ENCODE measurements at regions not wholly inside any gene's neighbourhood (a gene's known extent, or its start where the extent isn't known, plus 50 kb on each side); places are given as distances from the start of the nearest gene placed in this dataset.

DNA sequence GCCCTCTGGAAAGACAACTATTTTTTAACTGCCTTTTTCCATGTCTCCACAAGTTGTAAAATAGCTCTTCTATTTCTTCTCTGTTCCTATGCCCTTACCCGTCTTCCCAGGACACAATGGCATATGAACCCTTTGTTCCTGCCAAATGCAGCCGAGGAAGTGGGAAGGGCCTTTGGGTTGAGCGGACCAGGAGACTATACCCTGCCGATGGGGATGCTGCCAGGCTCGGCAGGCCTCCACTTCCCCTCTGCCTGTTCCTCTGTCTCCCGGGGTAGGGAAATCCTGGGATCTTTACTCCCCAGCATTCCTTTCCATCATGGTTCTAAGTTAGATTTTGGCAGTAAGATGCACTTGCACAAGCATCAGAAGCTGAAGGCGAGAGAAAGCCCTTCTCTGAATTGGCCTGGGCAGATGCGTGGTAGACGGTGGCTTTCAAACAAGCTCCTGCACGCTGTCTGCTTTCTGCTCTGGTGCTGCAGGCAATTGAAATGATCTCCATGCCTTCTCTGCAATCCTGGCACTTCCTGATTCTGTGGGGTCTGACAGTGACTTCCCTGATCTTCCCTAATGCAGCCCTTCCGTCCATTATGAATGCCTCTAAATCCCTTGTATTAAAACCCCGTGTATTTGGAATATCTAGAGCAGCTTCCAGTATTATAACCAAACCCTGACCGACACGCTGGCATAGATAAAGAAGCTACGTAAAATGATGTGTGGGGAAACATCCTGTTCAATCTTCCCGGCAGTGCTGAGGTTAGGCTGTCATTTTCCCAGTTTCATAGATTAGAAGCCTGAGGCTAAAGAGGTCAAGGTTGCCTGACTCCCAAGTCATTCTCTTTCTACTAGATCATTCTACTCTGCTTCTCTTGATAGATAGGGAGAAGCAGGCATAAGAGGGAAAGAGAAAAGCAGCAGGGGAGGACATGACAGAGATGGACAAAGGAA is 69.8 kb downstream of the MCFD2 start:
- ATAC-seq (ENCODE audit: low FRiP score) (no peak), DNase-seq (no peak)
- peak overlapping the region in 1 of 2 donors; percentile 49 for H3K27ac ChIP-seq (ENCODE audit: low read depth in 1 of 2, low read length in 2 of 2)
- intact Hi-C loops (cut with DNase I) = loop anchor here in 1 of 2 donors (5.0 kb wide), 1 partner anchor 34 kb away; no protein-coding TSS in a partner anchor
- H3K9me3 ChIP-seq (ENCODE audit: control insufficient read depth, low read length) = no peaks in the 10 kb centered on the region
- H3K27me3 ChIP-seq (ENCODE audit: control insufficient read depth in 1 of 2, insufficient read depth in 2 of 2, low read length in 1 of 2) = no peaks in the 10 kb centered on the region
- WGBS, 2 donors = 38 to 42% methylated on average over 16 of the region's 16 CpGs
- H3K4me3 ChIP-seq (ENCODE audit: low read length in 2 of 2) = no peak overlapping the region
- peaks cover 4 to 21% of the 10 kb centered on the region in 2 donors for H3K4me1 ChIP-seq (ENCODE audit: control insufficient read depth in 1 of 2, insufficient read depth in 2 of 2, low read length in 2 of 2)
- no peaks in the 10 kb centered on the region for H3K36me3 ChIP-seq (ENCODE audit: control insufficient read depth in 1 of 2, insufficient read depth in 2 of 2, low read length in 1 of 2)

DNA sequence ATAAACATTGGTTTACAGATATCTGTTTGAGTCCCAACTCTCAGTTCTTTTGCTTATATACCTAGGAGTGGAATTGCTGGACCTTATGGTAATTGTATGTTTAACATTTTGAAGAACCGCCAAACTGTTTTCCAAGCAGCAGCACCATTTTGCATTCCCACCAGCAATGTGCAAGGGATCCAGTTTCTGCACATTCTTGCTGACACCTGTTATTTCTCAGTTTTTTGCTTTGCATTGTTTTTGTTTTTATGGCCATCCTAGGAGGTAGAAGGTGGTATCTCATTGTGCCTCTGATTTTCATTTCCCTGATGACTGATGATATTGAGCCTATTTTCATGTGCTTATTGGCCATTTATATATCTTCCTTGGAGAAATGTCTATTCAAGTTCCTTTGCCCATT is 71.2 kb downstream of the MCFD2 start:
- Histone ChIP-seq H3K4me1 (ENCODE audit: control insufficient read depth in 1 of 2, insufficient read depth in 2 of 2, low read length in 2 of 2) (peaks cover 4 to 21% of the 10 kb centered on the region in 2 donors), H3K4me3 (ENCODE audit: low read length in 2 of 2) (no peak overlapping the region), H3K27me3 (ENCODE audit: control insufficient read depth in 1 of 2, insufficient read depth in 2 of 2, low read length in 1 of 2) (no peaks in the 10 kb centered on the region), H3K9me3 (ENCODE audit: control insufficient read depth, low read length) (no peaks in the 10 kb centered on the region), H3K27ac (ENCODE audit: low read depth in 1 of 2, low read length in 2 of 2) (no peak overlapping the region), H3K36me3 (ENCODE audit: control insufficient read depth in 1 of 2, insufficient read depth in 2 of 2, low read length in 1 of 2) (no peaks in the 10 kb centered on the region)
- intact Hi-C loops (cut with DNase I) = no loop called here
- DNase-seq = no peak
- no peak for ATAC-seq (ENCODE audit: low FRiP score)
- 97 to 100% methylated on average over 1 of the region's 1 CpG for WGBS, 2 donors

- H3K36me3 ChIP-seq (ENCODE audit: control insufficient read depth in 1 of 2, insufficient read depth in 2 of 2, low read length in 1 of 2) = no peaks in the 10 kb centered on the region
- no peak overlapping the region for H3K27ac ChIP-seq (ENCODE audit: low read depth in 1 of 2, low read length in 2 of 2)
- no peak overlapping the region for H3K4me3 ChIP-seq (ENCODE audit: low read length in 2 of 2)
- no peaks in the 10 kb centered on the region for H3K9me3 ChIP-seq (ENCODE audit: control insufficient read depth, low read length)
- ATAC-seq (ENCODE audit: low FRiP score) = no peak
- intact Hi-C loops (cut with DNase I) = no loop called here
- H3K4me1 ChIP-seq (ENCODE audit: control insufficient read depth in 1 of 2, insufficient read depth in 2 of 2, low read length in 2 of 2) = peaks cover 4 to 21% of the 10 kb centered on the region in 2 donors
- WGBS, 2 donors = 49 to 95% methylated on average over 2 of the region's 2 CpGs
- DNase-seq = no peak
- H3K27me3 ChIP-seq (ENCODE audit: control insufficient read depth in 1 of 2, insufficient read depth in 2 of 2, low read length in 1 of 2) = no peaks in the 10 kb centered on the region
Measured at GRCh38 chr2:46844034-46844433, 71.6 kb downstream of the MCFD2 start.

DNA sequence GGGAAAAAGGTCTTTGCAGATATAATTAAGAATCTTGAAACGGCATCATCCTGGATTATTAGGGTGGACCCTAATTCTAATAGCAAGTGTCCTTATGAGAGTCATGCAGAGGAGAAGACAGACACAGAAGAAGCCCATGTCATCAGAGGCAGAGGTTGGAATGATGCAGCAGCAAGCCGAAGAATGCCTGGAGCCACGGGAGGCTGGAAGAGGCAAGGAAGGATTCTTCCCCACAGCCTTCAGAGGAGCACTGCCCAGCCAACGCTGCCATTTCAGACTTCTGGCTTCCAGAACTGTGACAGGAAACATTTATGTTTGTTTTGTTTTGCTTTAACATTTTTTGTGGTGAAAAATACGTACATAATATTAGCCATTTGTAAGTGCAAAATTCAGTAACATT is 72.3 kb downstream of the MCFD2 start:
- WGBS, 2 donors = 73 to 76% methylated on average over 5 of the region's 5 CpGs
- Histone ChIP-seq H3K27ac (ENCODE audit: low read depth in 1 of 2, low read length in 2 of 2) (no peak overlapping the region), H3K36me3 (ENCODE audit: control insufficient read depth in 1 of 2, insufficient read depth in 2 of 2, low read length in 1 of 2) (no peaks in the 10 kb centered on the region), H3K4me1 (ENCODE audit: control insufficient read depth in 1 of 2, insufficient read depth in 2 of 2, low read length in 2 of 2) (peaks cover 2 to 16% of the 10 kb centered on the region in 2 donors), H3K27me3 (ENCODE audit: control insufficient read depth in 1 of 2, insufficient read depth in 2 of 2, low read length in 1 of 2) (no peaks in the 10 kb centered on the region), H3K4me3 (ENCODE audit: low read length in 2 of 2) (no peak overlapping the region), H3K9me3 (ENCODE audit: control insufficient read depth, low read length) (no peaks in the 10 kb centered on the region)
- ATAC-seq (ENCODE audit: low FRiP score) (no peak), DNase-seq (no peak)
- intact Hi-C loops (cut with DNase I) = no loop called here

DNA sequence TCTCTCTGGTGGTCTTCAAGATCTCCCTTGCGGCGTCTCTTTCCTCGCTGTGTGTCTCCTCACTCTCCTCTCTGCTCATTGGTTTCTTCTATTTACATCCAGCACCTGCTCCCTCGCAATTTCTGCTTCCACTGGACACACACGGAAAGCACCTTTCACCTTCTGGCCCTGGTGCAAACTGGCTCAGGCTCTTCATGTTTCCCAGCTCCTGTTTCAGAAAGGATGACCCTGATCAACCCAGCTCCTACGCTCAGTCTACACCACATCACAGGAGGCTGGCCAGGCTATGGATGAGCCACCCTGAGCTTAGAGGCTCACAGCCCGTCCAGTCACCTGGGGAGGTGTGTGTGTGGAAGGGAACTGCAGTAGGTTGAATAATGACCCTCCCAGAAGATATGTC is 72.7 kb downstream of the MCFD2 start:
- Histone ChIP-seq H3K36me3 (ENCODE audit: control insufficient read depth in 1 of 2, insufficient read depth in 2 of 2, low read length in 1 of 2) (no peaks in the 10 kb centered on the region), H3K27me3 (ENCODE audit: control insufficient read depth in 1 of 2, insufficient read depth in 2 of 2, low read length in 1 of 2) (no peaks in the 10 kb centered on the region), H3K4me3 (ENCODE audit: low read length in 2 of 2) (no peak overlapping the region), H3K27ac (ENCODE audit: low read depth in 1 of 2, low read length in 2 of 2) (no peak overlapping the region), H3K4me1 (ENCODE audit: control insufficient read depth in 1 of 2, insufficient read depth in 2 of 2, low read length in 2 of 2) (peaks cover 0 to 13% of the 10 kb centered on the region in 2 donors), H3K9me3 (ENCODE audit: control insufficient read depth, low read length) (no peaks in the 10 kb centered on the region)
- ATAC-seq (ENCODE audit: low FRiP score) (no peak), DNase-seq (no peak)
- 97 to 100% methylated on average over 7 of the region's 7 CpGs for WGBS, 2 donors
- intact Hi-C loops (cut with DNase I) = no loop called here

GRCh38 chr2:46841621-46842020 is 74.0 kb downstream of the MCFD2 start:
- Histone ChIP-seq H3K9me3 (ENCODE audit: control insufficient read depth, low read length) (no peaks in the 10 kb centered on the region), H3K4me3 (ENCODE audit: low read length in 2 of 2) (no peak overlapping the region), H3K27ac (ENCODE audit: low read depth in 1 of 2, low read length in 2 of 2) (no peak overlapping the region), H3K27me3 (ENCODE audit: control insufficient read depth in 1 of 2, insufficient read depth in 2 of 2, low read length in 1 of 2) (no peaks in the 10 kb centered on the region), H3K36me3 (ENCODE audit: control insufficient read depth in 1 of 2, insufficient read depth in 2 of 2, low read length in 1 of 2) (no peaks in the 10 kb centered on the region), H3K4me1 (ENCODE audit: control insufficient read depth in 1 of 2, insufficient read depth in 2 of 2, low read length in 2 of 2) (peaks cover 0 to 4% of the 10 kb centered on the region in 2 donors)
- intact Hi-C loops (cut with DNase I) = no loop called here
- ATAC-seq (ENCODE audit: low FRiP score) = no peak
- DNase-seq = no peak
- whole genome bisulfite sequencing, 2 donors = 93 to 96% methylated on average over 4 of the region's 4 CpGs

DNA sequence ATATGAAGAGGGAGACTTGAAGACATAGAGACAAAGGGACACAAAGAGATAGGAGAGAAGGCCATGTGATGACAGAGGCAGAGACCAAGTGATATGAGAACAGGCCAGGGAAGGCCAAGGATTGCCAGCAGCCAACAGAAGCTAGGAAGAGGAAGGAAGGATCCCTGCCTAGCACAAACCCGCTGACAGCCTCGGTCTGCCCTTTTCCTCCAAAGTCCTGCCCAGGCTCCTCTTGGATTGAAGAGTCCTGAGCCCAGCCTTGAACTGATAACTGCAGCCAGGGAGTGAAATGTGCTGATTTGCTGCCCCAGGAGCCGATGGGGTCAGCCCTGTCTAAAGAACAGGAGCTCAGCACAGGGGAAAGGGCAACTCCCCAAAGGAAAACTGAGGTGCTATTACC is 76.6 kb downstream of the MCFD2 start:
- Histone ChIP-seq H3K27ac (ENCODE audit: low read depth in 1 of 2, low read length in 2 of 2) (no peak overlapping the region), H3K4me1 (ENCODE audit: control insufficient read depth in 1 of 2, insufficient read depth in 2 of 2, low read length in 2 of 2) (no peaks in the 10 kb centered on the region), H3K4me3 (ENCODE audit: low read length in 2 of 2) (no peak overlapping the region), H3K9me3 (ENCODE audit: control insufficient read depth, low read length) (no peaks in the 10 kb centered on the region), H3K36me3 (ENCODE audit: control insufficient read depth in 1 of 2, insufficient read depth in 2 of 2, low read length in 1 of 2) (no peaks in the 10 kb centered on the region), H3K27me3 (ENCODE audit: control insufficient read depth in 1 of 2, insufficient read depth in 2 of 2, low read length in 1 of 2) (no peaks in the 10 kb centered on the region)
- DNase-seq (no peak), ATAC-seq (ENCODE audit: low FRiP score) (no peak)
- WGBS, 2 donors = 60 to 94% methylated on average over 3 of the region's 3 CpGs
- intact Hi-C loops (cut with DNase I) = no loop called here

GRCh38 chr2:46837704-46838103 is 77.9 kb downstream of the MCFD2 start:
- H3K4me1 ChIP-seq (ENCODE audit: control insufficient read depth in 1 of 2, insufficient read depth in 2 of 2, low read length in 2 of 2) = no peaks in the 10 kb centered on the region
- H3K36me3 ChIP-seq (ENCODE audit: control insufficient read depth in 1 of 2, insufficient read depth in 2 of 2, low read length in 1 of 2) = no peaks in the 10 kb centered on the region
- H3K9me3 ChIP-seq (ENCODE audit: control insufficient read depth, low read length) = no peaks in the 10 kb centered on the region
- ATAC-seq (ENCODE audit: low FRiP score) = no peak
- no peak overlapping the region for H3K4me3 ChIP-seq (ENCODE audit: low read length in 2 of 2)
- intact Hi-C loops (cut with DNase I) = no loop called here
- DNase-seq = no peak
- 95 to 96% methylated on average over 5 of the region's 5 CpGs for WGBS, 2 donors
- H3K27me3 ChIP-seq (ENCODE audit: control insufficient read depth in 1 of 2, insufficient read depth in 2 of 2, low read length in 1 of 2) = no peaks in the 10 kb centered on the region
- H3K27ac ChIP-seq (ENCODE audit: low read depth in 1 of 2, low read length in 2 of 2) = no peak overlapping the region

GRCh38 chr2:46837112-46837454 is 78.5 kb downstream of the MCFD2 start:
- Histone ChIP-seq H3K9me3 (ENCODE audit: control insufficient read depth, low read length) (no peaks in the 10 kb centered on the region), H3K27me3 (ENCODE audit: control insufficient read depth in 1 of 2, insufficient read depth in 2 of 2, low read length in 1 of 2) (no peaks in the 10 kb centered on the region), H3K4me3 (ENCODE audit: low read length in 2 of 2) (no peak overlapping the region), H3K36me3 (ENCODE audit: control insufficient read depth in 1 of 2, insufficient read depth in 2 of 2, low read length in 1 of 2) (no peaks in the 10 kb centered on the region), H3K4me1 (ENCODE audit: control insufficient read depth in 1 of 2, insufficient read depth in 2 of 2, low read length in 2 of 2) (no peaks in the 10 kb centered on the region), H3K27ac (ENCODE audit: low read depth in 1 of 2, low read length in 2 of 2) (no peak overlapping the region)
- WGBS, 2 donors = 97 to 98% methylated on average over 10 of the region's 10 CpGs
- DNase-seq = no peak
- intact Hi-C loops (cut with DNase I) = no loop called here
- ATAC-seq (ENCODE audit: low FRiP score) = no peak
